ENCODE measurements at regions not wholly inside any gene's neighbourhood (a gene's known extent, or its start where the extent isn't known, plus 50 kb on each side); places are given as distances from the start of the nearest gene placed in this dataset.

DNA sequence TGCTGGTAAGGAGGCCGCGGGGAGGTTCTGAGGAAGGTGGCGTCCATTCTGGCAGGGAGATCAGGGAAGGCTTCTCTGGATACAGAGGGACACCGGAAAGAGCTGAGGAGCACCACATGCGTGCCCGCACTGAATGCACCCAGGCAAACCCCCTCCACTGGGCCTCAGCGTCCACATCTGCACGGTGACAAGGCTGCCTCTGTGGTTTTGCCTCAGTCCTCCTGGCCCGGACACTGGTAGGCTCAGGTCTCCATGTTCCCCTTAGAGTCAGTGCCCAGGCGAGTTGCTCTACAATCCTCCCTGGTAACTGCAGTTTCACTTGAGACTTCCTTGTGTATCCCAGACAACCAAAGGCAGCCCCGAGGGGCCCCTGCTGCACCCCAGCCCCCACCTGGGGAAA lies 173.3 kb downstream of the MELK start:
- no peak for DNase-seq (ENCODE audit: extremely low spot score, unreplicated experiment)
- TF ChIP-seq, protein P1, sequence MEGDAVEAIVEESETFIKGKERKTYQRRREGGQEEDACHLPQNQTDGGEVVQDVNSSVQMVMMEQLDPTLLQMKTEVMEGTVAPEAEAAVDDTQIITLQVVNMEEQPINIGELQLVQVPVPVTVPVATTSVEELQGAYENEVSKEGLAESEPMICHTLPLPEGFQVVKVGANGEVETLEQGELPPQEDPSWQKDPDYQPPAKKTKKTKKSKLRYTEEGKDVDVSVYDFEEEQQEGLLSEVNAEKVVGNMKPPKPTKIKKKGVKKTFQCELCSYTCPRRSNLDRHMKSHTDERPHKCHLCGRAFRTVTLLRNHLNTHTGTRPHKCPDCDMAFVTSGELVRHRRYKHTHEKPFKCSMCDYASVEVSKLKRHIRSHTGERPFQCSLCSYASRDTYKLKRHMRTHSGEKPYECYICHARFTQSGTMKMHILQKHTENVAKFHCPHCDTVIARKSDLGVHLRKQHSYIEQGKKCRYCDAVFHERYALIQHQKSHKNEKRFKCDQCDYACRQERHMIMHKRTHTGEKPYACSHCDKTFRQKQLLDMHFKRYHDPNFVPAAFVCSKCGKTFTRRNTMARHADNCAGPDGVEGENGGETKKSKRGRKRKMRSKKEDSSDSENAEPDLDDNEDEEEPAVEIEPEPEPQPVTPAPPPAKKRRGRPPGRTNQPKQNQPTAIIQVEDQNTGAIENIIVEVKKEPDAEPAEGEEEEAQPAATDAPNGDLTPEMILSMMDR (IDR thresholded peaks at IDR 0.05) = no peak
- H3K9me3 Mint-ChIP-seq (ENCODE audit: unreplicated experiment) = no peaks in the 10 kb centered on the region
- no peak overlapping the region for H3K27ac Mint-ChIP-seq (ENCODE audit: unreplicated experiment)
- no peaks in the 10 kb centered on the region for H3K36me3 Mint-ChIP-seq (ENCODE audit: unreplicated experiment)
- no peak overlapping the region for H3K4me3 Mint-ChIP-seq (ENCODE audit: unreplicated experiment)
- peaks cover 19% of the 10 kb centered on the region for H3K27me3 Mint-ChIP-seq (ENCODE audit: unreplicated experiment)
- no peaks in the 10 kb centered on the region for H3K4me1 Mint-ChIP-seq (ENCODE audit: unreplicated experiment)

DNA sequence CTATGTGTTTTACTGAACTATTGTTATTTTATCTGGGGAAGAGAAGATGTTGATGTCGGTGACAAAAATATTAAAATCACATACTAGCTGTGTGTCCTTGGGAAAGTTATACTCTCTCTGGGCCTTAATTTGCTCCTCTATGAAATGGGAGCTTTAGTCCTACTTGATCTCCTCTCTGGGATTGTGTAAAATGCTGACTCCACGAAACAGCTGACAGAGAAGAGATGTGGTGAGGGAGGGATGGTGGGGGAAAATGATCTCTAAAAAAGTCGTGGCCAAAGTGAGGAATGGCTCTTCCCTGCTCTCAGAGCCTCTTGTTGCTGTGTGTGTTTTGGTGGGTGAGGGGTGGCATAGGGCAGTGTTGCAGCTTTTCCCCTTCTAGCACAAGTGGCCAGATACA lies 173.7 kb downstream of the MELK start:
- TF ChIP-seq, protein P1 (IDR thresholded peaks at IDR 0.05) = no peak
- no peak for DNase-seq (ENCODE audit: extremely low spot score, unreplicated experiment)
- Mint-ChIP-seq H3K36me3 (ENCODE audit: unreplicated experiment) (no peaks in the 10 kb centered on the region), H3K27ac (ENCODE audit: unreplicated experiment) (no peak overlapping the region), H3K4me1 (ENCODE audit: unreplicated experiment) (no peaks in the 10 kb centered on the region), H3K9me3 (ENCODE audit: unreplicated experiment) (no peaks in the 10 kb centered on the region), H3K27me3 (ENCODE audit: unreplicated experiment) (peaks cover 16% of the 10 kb centered on the region), H3K4me3 (ENCODE audit: unreplicated experiment) (no peak overlapping the region)

DNA sequence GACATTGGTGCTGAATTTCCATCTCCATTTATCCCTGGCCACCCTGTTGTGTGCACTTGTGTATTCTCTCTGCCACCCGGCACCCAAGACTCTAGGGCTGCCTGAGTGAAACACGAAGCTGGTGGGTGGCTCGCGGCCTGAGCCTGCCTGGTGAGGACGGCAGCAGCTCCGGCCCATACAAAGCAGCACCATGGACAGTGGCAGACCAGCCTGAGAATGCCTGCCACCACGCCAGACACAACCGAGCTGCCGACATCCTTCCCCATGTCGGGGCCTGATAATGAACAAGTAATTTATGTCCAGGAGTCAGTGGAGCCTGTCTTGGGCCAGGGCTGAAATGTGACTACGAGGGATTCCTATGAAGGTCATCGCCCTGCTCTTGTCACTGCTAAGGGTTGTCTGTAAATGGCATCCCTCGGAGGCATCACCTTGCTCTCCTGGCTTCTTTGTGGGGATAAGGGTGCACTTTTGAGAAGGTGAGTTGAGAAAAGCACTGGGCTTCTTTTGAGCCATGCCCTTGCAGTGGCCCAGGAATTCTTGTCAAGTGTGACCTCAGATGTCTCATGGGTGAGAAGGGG lies 175.7 kb downstream of the MELK start:
- Mint-ChIP-seq H3K4me1 (ENCODE audit: unreplicated experiment) (no peaks in the 10 kb centered on the region), H3K27ac (ENCODE audit: unreplicated experiment) (no peak overlapping the region), H3K9me3 (ENCODE audit: unreplicated experiment) (no peaks in the 10 kb centered on the region), H3K4me3 (ENCODE audit: unreplicated experiment) (no peak overlapping the region), H3K27me3 (ENCODE audit: unreplicated experiment) (peaks cover 16% of the 10 kb centered on the region), H3K36me3 (ENCODE audit: unreplicated experiment) (no peaks in the 10 kb centered on the region)
- peak; percentile 87 for DNase-seq (ENCODE audit: extremely low spot score, unreplicated experiment)
- TF ChIP-seq, protein P1 (IDR thresholded peaks at IDR 0.05) = no peak

DNA sequence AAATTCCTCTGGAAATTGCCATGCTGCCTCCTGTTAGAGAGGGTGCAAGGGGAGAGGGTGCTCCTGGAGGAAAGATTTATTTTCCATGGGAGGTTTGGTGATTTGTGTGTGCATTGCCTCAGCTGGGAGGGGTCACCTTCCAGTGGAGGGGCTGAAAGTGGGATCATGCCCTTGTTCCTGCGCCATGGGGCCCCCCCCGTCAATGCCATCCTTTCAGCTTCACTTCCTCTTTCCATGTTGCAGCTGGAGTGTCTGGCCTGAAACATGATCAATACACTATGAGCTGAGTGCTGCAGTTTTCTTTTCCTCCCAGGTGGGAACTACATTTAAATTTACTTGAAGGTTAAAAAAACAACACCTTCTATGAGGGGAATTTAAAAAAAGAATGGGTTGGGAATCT lies 176.8 kb downstream of the MELK start:
- H3K36me3 Mint-ChIP-seq (ENCODE audit: unreplicated experiment) = no peaks in the 10 kb centered on the region
- DNase-seq (ENCODE audit: extremely low spot score, unreplicated experiment) = no peak
- no peaks in the 10 kb centered on the region for H3K9me3 Mint-ChIP-seq (ENCODE audit: unreplicated experiment)
- H3K27me3 Mint-ChIP-seq (ENCODE audit: unreplicated experiment) = peaks cover 25% of the 10 kb centered on the region
- TF ChIP-seq, protein P1 (IDR thresholded peaks at IDR 0.05) = no peak
- no peak overlapping the region for H3K4me3 Mint-ChIP-seq (ENCODE audit: unreplicated experiment)
- H3K27ac Mint-ChIP-seq (ENCODE audit: unreplicated experiment) = no peak overlapping the region
- H3K4me1 Mint-ChIP-seq (ENCODE audit: unreplicated experiment) = no peaks in the 10 kb centered on the region

DNA sequence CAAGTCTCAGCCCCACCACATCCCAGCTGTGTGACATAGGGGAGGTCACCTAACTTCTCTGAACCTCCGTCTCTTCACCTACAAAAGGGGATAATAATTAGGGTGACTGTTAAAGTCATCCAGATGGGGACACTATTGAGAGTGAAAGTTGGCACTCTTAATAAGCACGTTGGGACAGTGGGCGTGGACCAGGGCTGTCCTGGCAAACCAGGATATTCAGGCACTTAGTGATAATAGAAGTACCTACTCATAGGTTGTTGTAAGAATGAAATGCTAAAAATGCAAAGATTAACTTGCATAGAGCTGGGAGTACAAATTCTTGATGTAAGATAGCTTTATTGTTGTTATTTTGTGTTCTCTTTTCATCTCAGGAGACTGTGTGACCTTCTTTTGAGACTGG lies 177.9 kb downstream of the MELK start:
- no peak for DNase-seq (ENCODE audit: extremely low spot score, unreplicated experiment)
- TF ChIP-seq, protein P1 (IDR thresholded peaks at IDR 0.05) = no peak
- Mint-ChIP-seq H3K4me1 (ENCODE audit: unreplicated experiment) (no peaks in the 10 kb centered on the region), H3K27me3 (ENCODE audit: unreplicated experiment) (peaks cover 34% of the 10 kb centered on the region), H3K9me3 (ENCODE audit: unreplicated experiment) (no peaks in the 10 kb centered on the region), H3K36me3 (ENCODE audit: unreplicated experiment) (no peaks in the 10 kb centered on the region), H3K27ac (ENCODE audit: unreplicated experiment) (no peak overlapping the region), H3K4me3 (ENCODE audit: unreplicated experiment) (no peak overlapping the region)

Measured in osteocyte (in vitro differentiated cells).